H1 (cell line): ENCODE measurements at regions not wholly inside any gene's neighbourhood (a gene's known extent, or its start where the extent isn't known, plus 50 kb on each side); places are given as distances from the start of the nearest gene placed in this dataset.

Experiments used
- ATF3 ChIP-seq: IDR thresholded peaks from 2 replicates; pipeline ENCODE4 v1.6.1; 2011; ENCODE audit warnings: low read depth, mild to moderate bottlenecking, low read length; ENCODE audit not compliant: insufficient read depth
- CHD7 ChIP-seq: fragments of 300-600 bp; sonication (generic); IDR thresholded peaks from 2 replicates; pipeline ENCODE4 v1.7.1; 2012; ENCODE audit warnings: low read length, moderate library complexity, mild to moderate bottlenecking, inconsistent platforms; ENCODE audit not compliant: insufficient replicate concordance
- CTBP2 ChIP-seq: IDR thresholded peaks from 2 replicates; pipeline ENCODE4 v1.7.0; 2011; ENCODE audit warnings: borderline replicate concordance, mild to moderate bottlenecking, moderate library complexity, mixed read lengths, low read length; ENCODE audit not compliant: insufficient read depth, insufficient read length
- EZH2 ChIP-seq: fragments of 200-600 bp; sonication (generic); IDR thresholded peaks from 2 replicates; pipeline ENCODE4 v1.7.1; 2012; ENCODE audit warnings: low read depth, mild to moderate bottlenecking, moderate library complexity, low read length, inconsistent platforms; ENCODE audit not compliant: severe bottlenecking
- POU5F1 ChIP-seq: IDR thresholded peaks from 2 replicates; pipeline ENCODE4 v1.6.1; 2011; ENCODE audit warnings: low read depth, mild to moderate bottlenecking, low read length, moderate library complexity
- RNF2 ChIP-seq: fragments of 200-900, 300-1000 bp; sonication (generic); IDR thresholded peaks from 2 replicates; pipeline ENCODE4 v1.7.1; 2016; ENCODE audit warnings: borderline replicate concordance, low read depth, mild to moderate bottlenecking, antibody characterized with exemption, low read length; ENCODE audit not compliant: poor library complexity, severe bottlenecking; ENCODE audit errors: missing control alignments
- YY1 ChIP-seq: IDR thresholded peaks from 2 replicates; pipeline ENCODE4 v1.6.1; 2011; ENCODE audit warnings: low read depth, mild to moderate bottlenecking, low read length

- TF ChIP-seq CHD7 (no peak), RNF2 (no peak), YY1 (no peak), CTBP2 (no peak), EZH2 (no peak), ATF3 (no peak), POU5F1 (no peak)
These were observed 257.3 kb upstream of the LRFN5 start (continued) for GRCh38 chr14:41349289-41349910.
